ENCODE measurements at regions not wholly inside any gene's neighbourhood (a gene's known extent, or its start where the extent isn't known, plus 50 kb on each side); places are given as distances from the start of the nearest gene placed in this dataset.
"Not testable (repeated sequence)": the region's sequence is repeated elsewhere in the genome, so short reads cannot be mapped to it uniquely, and the experiment has no call there.

- no peak overlapping the region for H3K4me3 ChIP-seq (ENCODE audit: control insufficient read depth, low read depth, low read length)
- DNase-seq (ENCODE audit: low read depth) = no peak
- TF ChIP-seq, protein P1, sequence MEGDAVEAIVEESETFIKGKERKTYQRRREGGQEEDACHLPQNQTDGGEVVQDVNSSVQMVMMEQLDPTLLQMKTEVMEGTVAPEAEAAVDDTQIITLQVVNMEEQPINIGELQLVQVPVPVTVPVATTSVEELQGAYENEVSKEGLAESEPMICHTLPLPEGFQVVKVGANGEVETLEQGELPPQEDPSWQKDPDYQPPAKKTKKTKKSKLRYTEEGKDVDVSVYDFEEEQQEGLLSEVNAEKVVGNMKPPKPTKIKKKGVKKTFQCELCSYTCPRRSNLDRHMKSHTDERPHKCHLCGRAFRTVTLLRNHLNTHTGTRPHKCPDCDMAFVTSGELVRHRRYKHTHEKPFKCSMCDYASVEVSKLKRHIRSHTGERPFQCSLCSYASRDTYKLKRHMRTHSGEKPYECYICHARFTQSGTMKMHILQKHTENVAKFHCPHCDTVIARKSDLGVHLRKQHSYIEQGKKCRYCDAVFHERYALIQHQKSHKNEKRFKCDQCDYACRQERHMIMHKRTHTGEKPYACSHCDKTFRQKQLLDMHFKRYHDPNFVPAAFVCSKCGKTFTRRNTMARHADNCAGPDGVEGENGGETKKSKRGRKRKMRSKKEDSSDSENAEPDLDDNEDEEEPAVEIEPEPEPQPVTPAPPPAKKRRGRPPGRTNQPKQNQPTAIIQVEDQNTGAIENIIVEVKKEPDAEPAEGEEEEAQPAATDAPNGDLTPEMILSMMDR (conservative IDR thresholded peaks at IDR 0.05; ENCODE audit: control insufficient read depth, insufficient read depth, low read depth, low read length) = no peak
Measured at GRCh38 chr4:132691668-132692067, 457.4 kb upstream of the PCDH10 start.

GRCh38 chr4:132694775-132695174 lies 454.3 kb upstream of the PCDH10 start:
- TF ChIP-seq, protein P1 (conservative IDR thresholded peaks at IDR 0.05; ENCODE audit: control insufficient read depth, insufficient read depth, low read depth, low read length) = no peak
- DNase-seq (ENCODE audit: low read depth) = no peak
- H3K4me3 ChIP-seq (ENCODE audit: control insufficient read depth, low read depth, low read length) = no peak overlapping the region

- H3K4me3 ChIP-seq (ENCODE audit: control insufficient read depth, low read depth, low read length); DNase-seq (ENCODE audit: low read depth): not testable (repeated sequence)
Measured at GRCh38 chr4:132697505-132697904, 451.6 kb upstream of the PCDH10 start.

- no peak for DNase-seq (ENCODE audit: low read depth)
- TF ChIP-seq, protein P1 (conservative IDR thresholded peaks at IDR 0.05; ENCODE audit: control insufficient read depth, insufficient read depth, low read depth, low read length) = no peak
- no peak overlapping the region for H3K4me3 ChIP-seq (ENCODE audit: control insufficient read depth, low read depth, low read length)
Measured at GRCh38 chr4:132707955-132708354, 441.1 kb upstream of the PCDH10 start.

DNA sequence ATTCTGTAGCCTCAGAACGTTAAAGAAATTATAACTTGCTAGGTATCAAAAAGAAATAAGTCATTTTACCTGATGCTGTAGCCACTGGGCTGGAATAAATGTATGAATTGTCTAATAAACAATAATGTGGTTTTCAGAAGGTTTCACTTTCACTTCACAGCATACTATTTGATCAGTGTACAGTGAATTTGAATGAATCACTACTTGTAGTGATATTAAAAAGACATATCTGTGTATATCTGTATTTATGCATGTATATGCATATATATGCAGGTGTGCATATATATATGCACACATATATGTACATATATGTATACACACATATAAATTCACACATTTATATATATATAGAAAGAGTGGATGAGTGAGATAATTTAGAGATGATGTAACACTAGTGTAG lies 440.0 kb upstream of the PCDH10 start:
- no peak overlapping the region for H3K4me3 ChIP-seq (ENCODE audit: control insufficient read depth, low read depth, low read length)
- TF ChIP-seq, protein P1 (conservative IDR thresholded peaks at IDR 0.05; ENCODE audit: control insufficient read depth, insufficient read depth, low read depth, low read length) = no peak
- no peak for DNase-seq (ENCODE audit: low read depth)

- TF ChIP-seq, protein P1 (conservative IDR thresholded peaks at IDR 0.05; ENCODE audit: control insufficient read depth, insufficient read depth, low read depth, low read length) = no peak
Measured at GRCh38 chr4:132710971-132711370, 438.1 kb upstream of the PCDH10 start.

DNA sequence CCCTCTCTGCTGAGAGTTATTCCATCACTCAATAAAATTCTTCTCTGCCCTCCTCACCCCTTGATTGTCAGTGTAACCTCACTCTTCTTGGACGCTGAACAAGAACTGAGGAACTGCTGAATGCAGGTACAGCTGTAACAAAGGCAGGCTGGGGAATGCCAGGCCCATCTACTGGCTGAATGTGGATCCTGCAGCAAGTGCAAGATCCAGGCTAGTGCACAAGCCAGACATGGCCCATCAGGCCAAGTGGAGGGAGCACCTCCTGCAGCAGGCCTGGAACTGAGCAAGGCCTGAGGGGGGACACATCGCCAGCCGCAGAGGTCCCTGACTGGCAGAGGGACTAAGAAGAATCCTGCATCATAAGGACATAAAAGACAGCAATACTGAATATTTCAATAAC lies 411.8 kb upstream of the PCDH10 start:
- TF ChIP-seq, protein P1 (conservative IDR thresholded peaks at IDR 0.05; ENCODE audit: control insufficient read depth, insufficient read depth, low read depth, low read length) = no peak
- no peak for DNase-seq (ENCODE audit: low read depth)

More at GRCh38 chr4:132710971-132711370, 438.1 kb upstream of the PCDH10 start:
- no peak for DNase-seq (ENCODE audit: low read depth)
- H3K4me3 ChIP-seq (ENCODE audit: control insufficient read depth, low read depth, low read length) = no peak overlapping the region

More for the DNA sequence above, 411.8 kb upstream of the PCDH10 start:
- no peak overlapping the region for H3K4me3 ChIP-seq (ENCODE audit: control insufficient read depth, low read depth, low read length)

All from fibroblast of mammary gland (primary cell).